ENCODE measurements at regions not wholly inside any gene's neighbourhood (a gene's known extent, or its start where the extent isn't known, plus 50 kb on each side); places are given as distances from the start of the nearest gene placed in this dataset.

DNA sequence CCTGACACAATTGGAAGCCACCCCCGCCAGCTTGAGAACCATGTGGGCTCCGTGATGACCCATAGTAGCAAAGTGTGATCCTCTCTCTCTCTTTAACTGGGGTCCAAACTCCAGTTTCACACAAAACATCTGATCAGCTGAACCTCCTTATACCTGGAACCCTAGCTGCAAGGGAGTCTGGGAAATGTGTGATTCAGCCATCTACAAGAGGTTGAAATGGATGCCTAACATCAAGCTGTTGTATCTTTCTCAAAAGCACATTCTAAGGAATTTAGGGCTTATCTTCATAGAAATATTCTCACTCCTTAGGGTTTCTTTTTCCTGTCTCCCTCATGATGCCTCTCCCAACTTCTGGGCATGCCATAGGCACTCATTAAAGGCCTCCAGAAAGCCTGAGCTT, 126.0 kb downstream of the BCOR start:
- Mint-ChIP-seq H3K4me1 (peaks cover 39 to 42% of the 10 kb centered on the region in 2 experiments), H3K9me3 (peaks cover 68 to 69% of the 10 kb centered on the region in 2 experiments), H3K27me3 (ENCODE audit: low read depth) (peaks cover 18% of the 10 kb centered on the region), H3K27ac (no peak overlapping the region), H3K4me3 (no peak overlapping the region), H3K36me3 (ENCODE audit: insufficient read depth in 1 of 3, low read depth in 3 of 3) (peaks cover 11 to 18% (median 14%) of the 10 kb centered on the region in 3 experiments)
- Histone ChIP-seq H2BK20ac (ENCODE audit: low read depth, low read length, poor library complexity, severe bottlenecking) (no peak overlapping the region), H3K79me1 (ENCODE audit: insufficient read depth, low read depth, low read length, poor library complexity, severe bottlenecking) (no peaks in the 10 kb centered on the region), H2BK5ac (ENCODE audit: insufficient read length, low read length) (no peak overlapping the region), H3K27ac (ENCODE audit: insufficient read length, low read depth, low read length) (no peak overlapping the region), H3K9ac (ENCODE audit: extremely low read depth, insufficient read length, low read length) (no peak overlapping the region), H2BK120ac (ENCODE audit: low read depth, low read length, poor library complexity, severe bottlenecking) (no peak overlapping the region), H3K4me2 (ENCODE audit: insufficient read depth, insufficient read length, low read length) (no peak overlapping the region), H3K23ac (ENCODE audit: insufficient read length, low read depth, low read length) (no peak overlapping the region), H4K5ac (ENCODE audit: insufficient read length, low read depth, low read length) (no peak overlapping the region), H3K56ac (ENCODE audit: insufficient read length, low read depth, low read length) (no peak overlapping the region), H4K20me1 (ENCODE audit: control insufficient read depth, insufficient read depth, insufficient read length) (no peaks in the 10 kb centered on the region), H3K79me2 (ENCODE audit: insufficient read depth, low read length) (no peaks in the 10 kb centered on the region), H3K4ac (ENCODE audit: low read depth, low read length) (no peak overlapping the region), H2BK15ac (ENCODE audit: low read depth, low read length) (no peak overlapping the region), H3K14ac (ENCODE audit: insufficient read depth, low read length) (no peak overlapping the region), H4K8ac (replicated peaks; ENCODE audit: insufficient read length, low read depth, low read length) (no peak overlapping the region), H3K27me3 (ENCODE audit: insufficient read depth, low read length) (no peaks in the 10 kb centered on the region), H3K18ac (ENCODE audit: insufficient read length, low read depth, low read length) (no peak overlapping the region), H3T11ph (ENCODE audit: low read length) (no peak overlapping the region), H3K4me1 (ENCODE audit: insufficient read depth, low read length) (peaks cover 12% of the 10 kb centered on the region; the same call in 1 of the 2 replicates), H3K9me3 (ENCODE audit: control insufficient read depth, low read depth, low read length) (no peaks in the 10 kb centered on the region), H2AK5ac (ENCODE audit: insufficient read length, low read length) (no peak overlapping the region), H2BK12ac (ENCODE audit: insufficient read length, low read depth, low read length) (no peak overlapping the region), H4K91ac (ENCODE audit: insufficient read length, low read depth, low read length) (no peak overlapping the region), H3K23me2 (ENCODE audit: insufficient read length, low read depth, low read length, poor library complexity, severe bottlenecking) (no peaks in the 10 kb centered on the region), H2AFZ (ENCODE audit: low read length) (no peak overlapping the region)
- no CpG with 5 or more reads among the region's 2 CpGs for WGBS (ENCODE audit: extremely low coverage, insufficient read length, low lambda C conversion rate)
- no peak for DNase-seq
- TF ChIP-seq, protein P1, sequence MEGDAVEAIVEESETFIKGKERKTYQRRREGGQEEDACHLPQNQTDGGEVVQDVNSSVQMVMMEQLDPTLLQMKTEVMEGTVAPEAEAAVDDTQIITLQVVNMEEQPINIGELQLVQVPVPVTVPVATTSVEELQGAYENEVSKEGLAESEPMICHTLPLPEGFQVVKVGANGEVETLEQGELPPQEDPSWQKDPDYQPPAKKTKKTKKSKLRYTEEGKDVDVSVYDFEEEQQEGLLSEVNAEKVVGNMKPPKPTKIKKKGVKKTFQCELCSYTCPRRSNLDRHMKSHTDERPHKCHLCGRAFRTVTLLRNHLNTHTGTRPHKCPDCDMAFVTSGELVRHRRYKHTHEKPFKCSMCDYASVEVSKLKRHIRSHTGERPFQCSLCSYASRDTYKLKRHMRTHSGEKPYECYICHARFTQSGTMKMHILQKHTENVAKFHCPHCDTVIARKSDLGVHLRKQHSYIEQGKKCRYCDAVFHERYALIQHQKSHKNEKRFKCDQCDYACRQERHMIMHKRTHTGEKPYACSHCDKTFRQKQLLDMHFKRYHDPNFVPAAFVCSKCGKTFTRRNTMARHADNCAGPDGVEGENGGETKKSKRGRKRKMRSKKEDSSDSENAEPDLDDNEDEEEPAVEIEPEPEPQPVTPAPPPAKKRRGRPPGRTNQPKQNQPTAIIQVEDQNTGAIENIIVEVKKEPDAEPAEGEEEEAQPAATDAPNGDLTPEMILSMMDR (conservative IDR thresholded peaks at IDR 0.05) = no peak

Data from H9 (cell line).